ES-I3 (cell line): ENCODE measurements at regions not wholly inside any gene's neighbourhood (a gene's known extent, or its start where the extent isn't known, plus 50 kb on each side); places are given as distances from the start of the nearest gene placed in this dataset.

ENCODE experiments used
- H3K36me3 ChIP-seq: 2 replicates; pipeline ENCODE4 v1.6.1; 2013; ENCODE audit warnings: mild to moderate bottlenecking, low read length, control low read depth, moderate library complexity; ENCODE audit not compliant: insufficient read depth
- H3K4me1 ChIP-seq: 2 replicates; pipeline ENCODE4 v1.6.1; 2013; ENCODE audit warnings: mild to moderate bottlenecking, control low read depth, low read length; ENCODE audit not compliant: insufficient read depth
- H3K9ac ChIP-seq: 2 replicates; pipeline ENCODE4 v1.6.1; 2013; ENCODE audit warnings: low read depth, mild to moderate bottlenecking, low read length, moderate library complexity
- H3K9me3 ChIP-seq: 2 replicates; pipeline ENCODE4 v1.6.1; 2013; ENCODE audit warnings: mild to moderate bottlenecking, low read length, moderate library complexity; ENCODE audit not compliant: control insufficient read depth, insufficient read depth

DNA sequence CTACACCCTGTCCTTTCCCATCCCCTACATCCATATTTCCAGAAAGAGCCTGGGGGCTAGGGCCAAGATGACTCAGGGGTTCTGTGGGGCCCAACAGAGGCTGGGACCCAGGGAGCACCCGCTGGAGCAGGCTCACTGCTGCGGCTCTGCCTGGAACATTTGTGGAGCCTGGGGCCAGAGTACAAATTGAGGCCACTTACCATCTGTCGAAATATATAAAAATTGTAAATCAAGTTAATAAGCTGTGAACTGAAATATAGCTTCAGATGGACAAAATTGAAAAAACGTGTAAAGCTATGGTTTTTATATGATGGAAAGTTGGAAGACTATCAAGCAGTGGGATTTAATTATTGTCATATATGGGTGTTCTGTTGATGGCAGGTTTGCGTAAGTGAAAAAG, 82.9 kb upstream of the ATXN1 start:
- Histone ChIP-seq H3K9me3 (no peaks in the 10 kb centered on the region), H3K9ac (no peak overlapping the region), H3K36me3 (no peaks in the 10 kb centered on the region), H3K4me1 (peaks cover 10% of the 10 kb centered on the region)

DNA sequence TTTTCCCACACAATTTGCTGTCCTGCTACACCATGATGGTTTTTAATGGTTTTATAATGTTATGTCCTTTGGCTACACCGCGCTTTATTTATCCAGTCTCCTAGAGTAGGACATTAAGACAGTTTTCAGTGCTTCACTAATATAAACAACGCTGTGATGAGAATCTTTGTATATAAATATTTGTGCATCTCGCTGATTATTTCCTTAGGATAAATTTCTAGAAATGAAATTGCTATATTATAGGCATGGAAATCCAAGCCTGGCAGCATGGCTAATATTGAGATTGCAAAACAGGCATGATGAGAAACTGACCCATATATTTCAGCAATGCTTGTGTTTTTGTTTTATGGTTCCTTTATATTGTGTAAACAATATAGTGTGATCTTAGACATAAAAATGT, 81.4 kb upstream of the ATXN1 start:
- Histone ChIP-seq H3K36me3 (no peaks in the 10 kb centered on the region), H3K9me3 (no peaks in the 10 kb centered on the region), H3K9ac (no peak overlapping the region), H3K4me1 (peaks cover 10% of the 10 kb centered on the region)

DNA sequence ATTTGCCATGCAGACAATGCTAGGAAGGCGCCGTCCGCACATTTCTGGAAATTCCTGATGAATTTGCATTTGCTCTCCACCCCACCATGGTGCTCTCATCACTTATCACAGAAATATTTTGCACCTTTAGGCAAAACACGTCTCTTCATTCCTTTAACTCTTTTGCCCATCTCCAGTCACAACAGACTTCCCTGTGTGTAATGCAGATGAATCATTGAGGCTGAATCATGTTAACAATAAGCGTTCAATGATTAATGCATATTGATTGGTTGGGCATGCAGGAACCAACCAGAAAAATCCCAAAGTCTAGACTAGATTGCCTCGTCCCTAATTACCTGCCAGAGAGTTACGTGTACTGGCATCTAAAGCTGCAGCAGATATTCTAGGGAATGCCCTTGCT, 80.0 kb upstream of the ATXN1 start:
- Histone ChIP-seq H3K36me3 (no peaks in the 10 kb centered on the region), H3K9ac (no peak overlapping the region), H3K4me1 (peaks cover 10% of the 10 kb centered on the region), H3K9me3 (no peaks in the 10 kb centered on the region)

DNA sequence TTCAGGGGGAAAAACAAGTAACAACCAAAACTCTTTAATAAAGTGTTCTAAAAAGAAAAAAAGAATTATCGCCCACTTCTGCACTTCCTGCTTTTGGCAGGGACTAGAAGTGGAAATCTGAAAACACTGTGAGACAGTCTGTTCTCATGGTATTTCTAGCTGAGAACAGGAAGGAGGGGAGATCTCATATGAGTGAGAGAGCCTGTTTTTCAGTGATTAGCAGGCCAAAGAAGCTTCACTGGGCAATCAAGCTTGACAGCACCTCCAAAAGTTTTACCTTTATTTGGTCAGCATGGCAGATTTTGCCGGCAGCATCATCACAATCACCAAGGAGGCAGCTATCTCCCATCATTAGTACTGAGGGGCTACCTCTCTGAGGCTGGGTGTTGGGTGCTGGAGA, 79.5 kb upstream of the ATXN1 start:
- H3K9ac ChIP-seq: no peak overlapping the region
- no peaks in the 10 kb centered on the region for H3K36me3 ChIP-seq
- H3K4me1 ChIP-seq: peaks cover 10% of the 10 kb centered on the region
- no peaks in the 10 kb centered on the region for H3K9me3 ChIP-seq

DNA sequence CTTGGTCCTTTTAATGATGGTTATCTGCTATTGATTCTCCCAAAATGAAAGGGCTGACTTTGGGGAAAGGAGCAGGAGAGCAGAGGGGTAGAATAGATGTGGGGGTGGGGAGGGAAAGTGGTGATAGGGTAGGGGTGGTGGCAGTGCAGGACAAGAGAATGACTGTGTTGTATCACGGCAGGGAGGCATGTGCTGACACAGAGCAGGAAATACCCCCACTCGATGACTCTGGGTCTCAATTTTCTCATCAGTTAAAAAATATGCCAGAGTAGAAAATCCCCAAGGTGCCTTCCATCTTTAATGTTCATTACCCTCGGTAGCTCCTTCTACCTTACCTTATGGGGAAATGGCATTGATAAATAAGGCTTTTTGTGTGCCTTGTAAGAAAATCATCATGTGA, 79.0 kb upstream of the ATXN1 start:
- no peaks in the 10 kb centered on the region for H3K36me3 ChIP-seq
- H3K9ac ChIP-seq: no peak overlapping the region
- H3K9me3 ChIP-seq: no peaks in the 10 kb centered on the region
- H3K4me1 ChIP-seq: peaks cover 10% of the 10 kb centered on the region

DNA sequence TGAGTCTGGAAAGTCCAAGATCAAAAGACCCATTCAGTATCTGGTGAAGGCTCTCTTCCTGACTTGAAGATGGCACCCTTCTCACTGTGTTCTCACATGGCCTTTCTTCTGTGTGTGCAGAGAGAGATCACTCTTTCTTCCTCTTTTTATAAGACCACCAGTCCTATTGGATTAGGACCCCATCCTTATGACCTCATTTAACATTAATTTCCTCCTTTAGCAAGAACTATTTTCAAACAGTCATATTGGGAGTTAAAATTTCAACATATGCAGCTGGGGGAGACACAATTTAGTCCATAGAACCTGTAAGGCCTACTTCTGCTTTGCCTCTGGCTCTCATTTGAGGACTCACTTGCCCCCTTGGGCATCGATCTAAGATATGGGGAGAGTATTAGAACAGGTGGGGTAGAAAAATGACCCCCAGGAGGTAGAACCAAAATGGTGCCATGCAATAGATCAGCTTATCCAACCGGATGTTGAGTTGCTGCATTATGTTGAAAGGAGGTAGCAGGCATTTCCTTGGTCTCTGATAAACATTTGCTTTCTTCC, 78.4 kb upstream of the ATXN1 start:
- Histone ChIP-seq H3K4me1 (peaks cover 10% of the 10 kb centered on the region), H3K9me3 (no peaks in the 10 kb centered on the region), H3K36me3 (no peaks in the 10 kb centered on the region), H3K9ac (no peak overlapping the region)

DNA sequence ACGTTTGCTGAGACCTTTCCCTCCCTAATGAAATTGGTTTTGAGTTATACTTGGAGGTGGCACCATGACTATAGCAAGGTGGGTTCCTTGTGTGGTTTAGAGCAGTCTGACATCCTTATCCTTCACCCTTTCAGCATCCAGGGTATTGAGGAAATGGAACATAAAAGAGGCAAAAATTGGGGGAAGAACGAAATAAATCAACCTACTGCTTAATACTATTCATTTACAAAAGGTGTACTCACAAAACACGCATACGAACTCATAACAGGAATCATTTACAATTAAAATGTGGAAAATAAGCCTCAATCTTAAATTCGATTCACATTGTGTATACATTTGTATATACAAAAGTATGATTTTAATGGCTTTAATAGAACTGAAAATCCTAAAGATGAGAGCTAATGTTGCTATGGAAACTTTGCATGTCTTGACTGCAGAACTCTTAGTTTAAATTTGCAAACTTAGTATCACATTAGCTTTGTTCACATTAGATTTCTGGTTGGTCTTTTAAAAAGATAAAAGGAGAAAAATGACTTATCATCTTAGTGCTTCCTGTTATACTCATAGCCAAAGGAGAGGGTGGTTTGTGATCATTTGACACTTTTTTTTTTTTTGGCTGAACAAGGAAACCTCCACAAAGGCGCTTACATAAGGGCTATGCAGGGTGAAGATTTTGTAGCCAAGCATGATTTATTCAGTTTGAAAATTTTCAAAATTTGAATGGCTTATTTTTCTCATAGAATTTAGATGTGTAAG, 76.1 kb upstream of the ATXN1 start:
- no peak overlapping the region for H3K9ac ChIP-seq
- H3K9me3 ChIP-seq: no peaks in the 10 kb centered on the region

DNA sequence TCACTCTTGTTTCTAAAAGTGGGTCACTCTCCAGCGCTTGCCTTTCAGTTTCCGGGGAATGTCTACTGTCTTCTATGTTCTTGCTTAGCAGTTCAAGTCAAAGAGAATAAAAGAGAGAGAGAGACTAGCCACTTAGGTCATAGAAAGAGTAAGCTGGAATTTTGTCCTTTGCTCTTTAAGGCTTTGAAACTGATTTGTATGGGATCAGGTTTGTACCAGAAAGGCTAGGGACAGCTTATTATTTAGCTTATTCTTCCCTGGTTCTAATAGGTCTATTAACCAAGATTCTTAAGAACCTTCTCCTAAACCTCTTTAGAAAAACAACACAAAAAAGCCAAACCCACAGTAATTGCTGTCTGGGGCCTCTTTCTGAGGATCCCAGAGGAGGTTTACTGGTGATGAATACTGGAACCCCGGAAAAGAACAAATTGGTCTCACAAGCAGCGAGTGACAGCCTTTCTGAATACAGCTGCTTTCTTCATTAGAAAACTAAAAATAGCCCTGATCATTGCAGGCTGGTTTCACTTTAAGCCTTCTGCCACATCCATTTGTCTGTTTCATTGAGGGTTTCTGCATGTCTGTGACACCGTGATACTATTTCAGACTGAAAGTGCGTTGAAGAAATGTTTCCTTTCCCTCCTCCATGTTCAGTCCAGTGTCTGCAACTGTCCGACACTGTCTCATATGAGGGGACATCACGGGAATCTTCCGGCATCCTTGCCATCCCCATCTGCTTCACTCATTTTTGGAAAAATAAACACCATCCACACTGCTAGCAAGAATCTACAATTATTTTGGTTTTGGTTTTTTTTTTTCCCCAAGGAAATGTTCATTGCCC, 75.1 kb upstream of the ATXN1 start:
- Histone ChIP-seq H3K4me1 (peaks cover 10% of the 10 kb centered on the region), H3K9me3 (no peaks in the 10 kb centered on the region), H3K9ac (no peak overlapping the region)

More for the DNA sequence above, 76.1 kb upstream of the ATXN1 start:
- H3K36me3 ChIP-seq: no peaks in the 10 kb centered on the region
- peaks cover 10% of the 10 kb centered on the region for H3K4me1 ChIP-seq

DNA sequence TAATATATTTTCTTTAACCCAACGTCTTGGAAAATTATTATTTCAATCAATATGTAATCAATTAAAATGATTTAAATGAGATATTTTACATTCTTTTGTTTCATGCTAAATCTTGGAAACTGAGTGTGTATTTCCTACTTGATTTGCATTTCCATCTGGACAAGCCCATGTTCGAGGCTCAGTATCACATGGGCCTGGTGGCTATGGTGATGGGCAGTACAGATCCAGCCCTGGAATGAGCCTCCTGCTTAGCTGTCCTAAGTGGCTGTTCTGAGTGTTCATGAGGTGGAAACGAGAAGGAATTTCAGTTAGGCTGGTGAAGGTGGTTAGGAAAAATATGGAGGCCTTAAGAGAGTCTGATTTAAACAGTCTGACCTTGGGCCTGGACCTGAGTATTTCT, 73.0 kb upstream of the ATXN1 start:
- Histone ChIP-seq H3K36me3 (no peaks in the 10 kb centered on the region), H3K9ac (no peak overlapping the region), H3K4me1 (no peaks in the 10 kb centered on the region), H3K9me3 (no peaks in the 10 kb centered on the region)

More for the DNA sequence above, 75.1 kb upstream of the ATXN1 start:
- no peaks in the 10 kb centered on the region for H3K36me3 ChIP-seq

DNA sequence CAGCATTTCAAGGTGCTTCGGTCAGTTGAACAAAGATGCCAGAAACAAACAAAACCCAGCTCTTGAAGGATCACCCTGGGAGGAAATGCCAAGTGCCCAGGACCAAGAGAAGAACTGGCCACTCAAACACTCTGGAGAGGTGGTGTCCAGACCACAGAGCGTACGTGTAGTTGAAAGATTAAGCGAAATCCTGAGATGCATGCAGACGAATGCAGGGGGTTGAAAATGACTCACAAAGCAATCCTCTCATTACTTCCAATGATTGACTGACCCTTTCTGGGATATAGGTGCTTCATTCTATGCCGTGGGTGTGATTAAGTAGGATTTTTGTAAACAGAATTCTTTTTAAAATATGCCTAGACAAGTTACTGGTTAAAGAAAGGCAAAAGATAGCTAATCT, 71.5 kb upstream of the ATXN1 start:
- Histone ChIP-seq H3K36me3 (no peaks in the 10 kb centered on the region), H3K9ac (no peak overlapping the region), H3K9me3 (no peaks in the 10 kb centered on the region), H3K4me1 (no peaks in the 10 kb centered on the region)

DNA sequence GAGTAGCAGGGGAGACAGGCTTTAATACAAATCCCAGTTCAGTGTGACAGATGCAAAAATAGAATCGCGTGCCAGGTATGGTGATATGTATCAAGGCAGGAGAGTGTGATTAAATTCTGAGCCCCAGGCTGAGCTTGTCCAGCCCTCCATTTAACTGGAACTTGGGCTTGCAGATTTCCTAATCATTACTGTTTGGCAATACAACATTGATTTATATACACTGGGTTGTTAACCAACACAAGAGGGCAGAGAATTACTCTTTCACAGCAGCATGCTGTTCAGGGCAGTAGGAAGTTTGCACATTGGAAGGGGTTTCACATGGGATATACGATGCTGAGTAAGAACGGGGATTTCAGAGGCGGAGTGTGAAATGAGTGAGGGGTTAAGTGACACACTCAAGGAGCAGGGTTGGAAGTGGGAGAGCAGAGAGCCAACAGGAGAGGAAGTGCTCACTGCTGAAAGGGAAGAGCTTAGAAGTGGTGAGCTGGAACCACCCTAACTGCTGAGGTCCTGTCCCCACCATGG, 70.8 kb upstream of the ATXN1 start:
- no peak overlapping the region for H3K9ac ChIP-seq
- H3K9me3 ChIP-seq: no peaks in the 10 kb centered on the region
- no peaks in the 10 kb centered on the region for H3K36me3 ChIP-seq
- H3K4me1 ChIP-seq: no peaks in the 10 kb centered on the region

DNA sequence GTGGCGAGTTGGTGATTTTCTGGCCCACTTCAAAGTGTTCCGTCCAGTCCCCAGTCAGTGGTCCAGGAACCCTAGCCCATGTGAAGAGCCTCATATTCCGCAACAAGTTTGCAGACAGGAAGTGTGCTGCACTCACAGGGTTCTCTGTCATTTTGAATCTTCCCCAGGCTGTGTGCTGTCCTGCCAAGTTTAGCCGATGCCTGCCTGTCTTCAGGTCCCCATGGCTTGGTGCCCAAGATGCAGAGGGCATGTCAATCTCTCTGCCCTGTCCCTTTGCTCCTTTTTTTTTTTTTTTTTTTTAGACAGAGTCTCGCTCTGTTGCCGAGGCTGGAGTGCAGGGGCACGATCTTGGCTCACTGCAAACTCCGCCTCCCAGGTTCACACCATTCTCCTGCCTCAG, 69.9 kb upstream of the ATXN1 start:
- Histone ChIP-seq H3K9me3 (no peaks in the 10 kb centered on the region), H3K36me3 (no peaks in the 10 kb centered on the region), H3K9ac (no peak overlapping the region), H3K4me1 (no peaks in the 10 kb centered on the region)

DNA sequence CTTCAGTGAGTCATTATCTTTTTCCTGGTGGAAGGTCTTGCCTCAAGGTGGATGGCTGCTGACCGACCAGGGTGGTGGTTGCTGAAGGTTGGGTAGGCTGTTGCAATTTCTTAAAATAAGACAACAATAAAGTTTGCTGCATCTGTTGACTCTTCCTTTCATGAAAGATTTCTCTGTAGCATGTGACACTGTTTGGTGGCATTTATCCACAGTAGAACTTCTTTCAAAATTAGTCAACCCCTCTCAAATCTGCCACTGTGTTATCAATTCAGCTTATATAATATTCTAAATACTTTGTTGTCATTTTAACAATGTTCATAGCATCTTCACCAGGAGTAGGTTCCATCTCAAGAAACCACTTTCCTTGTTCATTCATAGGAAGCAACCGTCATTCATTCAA, 66.8 kb upstream of the ATXN1 start:
- Histone ChIP-seq H3K9ac (no peak overlapping the region), H3K36me3 (no peaks in the 10 kb centered on the region), H3K4me1 (no peaks in the 10 kb centered on the region), H3K9me3 (no peaks in the 10 kb centered on the region)

DNA sequence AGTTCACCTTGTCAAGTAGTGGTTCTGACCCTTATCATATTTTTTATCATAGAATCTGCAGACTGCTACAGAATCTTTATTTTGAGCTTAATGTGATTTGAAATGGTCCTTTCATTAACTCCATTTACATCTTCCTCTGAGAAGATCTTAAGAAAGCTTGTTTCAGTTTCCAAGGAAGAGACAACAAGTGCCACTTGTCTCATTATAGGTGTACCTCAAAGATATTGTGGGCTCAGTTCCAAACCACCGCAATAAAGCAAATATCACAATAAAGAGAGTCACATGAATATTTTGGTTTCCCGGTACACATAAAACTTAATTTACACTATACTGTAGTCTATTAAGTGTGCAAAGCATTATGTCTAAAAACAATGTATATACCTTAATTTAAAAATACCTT, 66.4 kb upstream of the ATXN1 start:
- Histone ChIP-seq H3K9me3 (no peaks in the 10 kb centered on the region), H3K9ac (no peak overlapping the region), H3K36me3 (no peaks in the 10 kb centered on the region), H3K4me1 (no peaks in the 10 kb centered on the region)

DNA sequence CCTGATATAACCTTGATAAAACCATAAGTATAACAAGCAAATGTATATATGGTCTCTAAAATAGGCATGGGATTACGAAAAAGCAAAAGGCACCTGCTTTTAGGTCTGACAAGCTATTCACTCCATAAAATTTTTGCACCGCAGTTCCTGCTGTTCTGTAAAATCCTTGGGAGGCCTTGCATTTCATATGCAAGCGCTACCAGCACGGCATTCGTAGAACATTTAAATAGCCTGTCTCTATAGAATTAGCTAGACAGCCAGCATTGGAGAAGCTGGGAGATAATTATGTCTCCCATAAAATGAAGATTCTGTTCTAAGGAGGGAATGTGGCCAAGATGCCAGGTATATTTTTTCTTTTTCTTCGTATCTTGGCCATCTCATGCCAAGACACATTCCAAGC, 64.5 kb upstream of the ATXN1 start:
- Histone ChIP-seq H3K4me1 (no peaks in the 10 kb centered on the region), H3K9ac (no peak overlapping the region), H3K36me3 (no peaks in the 10 kb centered on the region), H3K9me3 (no peaks in the 10 kb centered on the region)
